CD4-positive, alpha-beta T cell (primary cell): ENCODE measurements at regions not wholly inside any gene's neighbourhood (a gene's known extent, or its start where the extent isn't known, plus 50 kb on each side); places are given as distances from the start of the nearest gene placed in this dataset.

Experiments used
- ATAC-seq: fragments of 200-7000 bp; cut with Tn5 transposase; one replicate; pipeline ENCODE4 v1.10.0; 2022; ENCODE audit warnings: mild to moderate bottlenecking; ENCODE audit not compliant: poor library complexity
- CTCF ChIA-PET: fragments of 350-600 bp; sonication (Branson Sonifier 250); formaldehyde crosslinking; loops from one replicate; lab custom pipeline; 2021; ENCODE audit warnings: antibody characterized with exemption, inconsistent platforms; lab: Charles Lee
- POLR2A ChIA-PET: fragments of 350-600 bp; sonication (Branson Sonifier 250); formaldehyde crosslinking; loops from one replicate; lab custom pipeline; 2021; ENCODE audit warnings: antibody characterized with exemption, inconsistent platforms; lab: Charles Lee
- DNase-seq, 14 experiments: peaks; one replicate each; pipeline ENCODE4 v3.0.0-alpha.2; 2013 to 2020; ENCODE audit warnings: mixed read lengths in 2 of 14
- H3K27ac ChIP-seq, 2 donors: one replicate each; pipeline versions ENCODE4 v1.5.1 to v1.7.0; 2013; ENCODE audit warnings: low read length in 2 of 2, low read depth in 1 of 2, mild to moderate bottlenecking in 1 of 2
- H3K27me3 ChIP-seq, 2 experiments: 1 replicate in 1 of 2; 2 replicates in 1 of 2; pipeline versions ENCODE4 v1.6.1 to v1.7.0; 2013; ENCODE audit warnings: low read length in 2 of 2, control low read depth in 1 of 2, mild to moderate bottlenecking in 1 of 2, moderate library complexity in 1 of 2; ENCODE audit not compliant: insufficient read depth in 2 of 2, control insufficient read depth in 1 of 2
- H3K36me3 ChIP-seq: one replicate; pipeline ENCODE4 v1.6.1; 2013; ENCODE audit warnings: low read length, control low read depth; ENCODE audit not compliant: insufficient read depth
- H3K4me1 ChIP-seq: one replicate; pipeline ENCODE4 v1.6.1; 2013; ENCODE audit warnings: low read length, control low read depth; ENCODE audit not compliant: insufficient read depth
- H3K4me3 ChIP-seq: one replicate; pipeline ENCODE4 v1.5.1; 2013; ENCODE audit warnings: mild to moderate bottlenecking, low read length, moderate library complexity
- H3K9me3 ChIP-seq, 2 experiments: 1 replicate in 1 of 2; 2 replicates in 1 of 2; pipeline versions ENCODE4 v1.6.1 to v1.7.0; 2013; ENCODE audit warnings: low read length in 2 of 2, mild to moderate bottlenecking in 2 of 2, control low read depth in 1 of 2, moderate library complexity in 1 of 2; ENCODE audit not compliant: control insufficient read depth in 1 of 2, insufficient read depth in 1 of 2
- H3K27ac Mint-ChIP-seq: one replicate; pipeline ENCODE4 v1.8.0; 2020; ENCODE audit warnings: mixed read lengths
- H3K27me3 Mint-ChIP-seq: one replicate; pipeline ENCODE4 v1.8.0; 2021; ENCODE audit warnings: mixed read lengths
- H3K36me3 Mint-ChIP-seq: one replicate; pipeline ENCODE4 v1.8.0; 2021; ENCODE audit warnings: low read depth, mixed read lengths
- H3K4me1 Mint-ChIP-seq: one replicate; pipeline ENCODE4 v1.8.0; 2021; ENCODE audit warnings: low read depth, mixed read lengths
- H3K4me3 Mint-ChIP-seq: one replicate; pipeline ENCODE4 v1.8.0; 2020; ENCODE audit warnings: mild to moderate bottlenecking, mixed read lengths
- H3K9me3 Mint-ChIP-seq: one replicate; pipeline ENCODE4 v1.8.0; 2020; ENCODE audit warnings: mixed read lengths
- CTCF ChIP-seq: fragments of 200-600 bp; IDR thresholded peaks from one replicate; pipeline ENCODE4 v1.8.0; 2022; ENCODE audit warnings: antibody characterized with exemption, mild to moderate bottlenecking
- intact Hi-C, 2 experiments: fragments of 100-400 bp; cut with DNase I in 1 of 2; cut with micrococcal nuclease in 1 of 2; formaldehyde crosslinking; loops; one replicate each; pipeline versions ENCODE4 v1.15.1 to v1.9.0; 2023 to 2025; cut with DNase I, micrococcal nuclease

GRCh38 chr16:86799367-86799766, 221.0 kb downstream of the FOXL1 start:
- intact Hi-C loops: no loop called here
- no peak overlapping the region for H3K4me3 ChIP-seq
- H3K4me1 ChIP-seq: no peaks in the 10 kb centered on the region
- Mint-ChIP-seq H3K9me3 (no peaks in the 10 kb centered on the region), H3K4me3 (no peak overlapping the region), H3K27me3 (peaks cover 45% of the 10 kb centered on the region), H3K36me3 (no peaks in the 10 kb centered on the region), H3K4me1 (no peaks in the 10 kb centered on the region), H3K27ac (no peak overlapping the region)
- no peak for TF ChIP-seq CTCF
- CTCF ChIA-PET: no interaction called here
- no peak for DNase-seq
- no peak overlapping the region for H3K27ac ChIP-seq
- ATAC-seq: no peak
- peaks cover 0 to under 1% of the 10 kb centered on the region in 2 experiments for H3K9me3 ChIP-seq
- POLR2A ChIA-PET: no interaction called here
- H3K27me3 ChIP-seq: peaks cover 8 to 14% of the 10 kb centered on the region in 2 experiments
- no peaks in the 10 kb centered on the region for H3K36me3 ChIP-seq

GRCh38 chr16:86800894-86801293, 222.5 kb downstream of the FOXL1 start:
- POLR2A ChIA-PET: no interaction called here
- Histone ChIP-seq H3K27ac (no peak overlapping the region), H3K27me3 (peaks cover 8 to 13% of the 10 kb centered on the region in 2 experiments), H3K9me3 (no peaks in the 10 kb centered on the region), H3K4me1 (no peaks in the 10 kb centered on the region), H3K36me3 (no peaks in the 10 kb centered on the region), H3K4me3 (no peak overlapping the region)
- DNase-seq (no peak), ATAC-seq (no peak)
- no peak overlapping the region for H3K4me3 Mint-ChIP-seq
- intact Hi-C loops: no loop called here
- no peaks in the 10 kb centered on the region for H3K36me3 Mint-ChIP-seq
- H3K27me3 Mint-ChIP-seq: peaks cover 44% of the 10 kb centered on the region
- CTCF ChIA-PET: no interaction called here
- no peak for TF ChIP-seq CTCF
- no peaks in the 10 kb centered on the region for H3K9me3 Mint-ChIP-seq
- no peak overlapping the region for H3K27ac Mint-ChIP-seq
- H3K4me1 Mint-ChIP-seq: no peaks in the 10 kb centered on the region

GRCh38 chr16:86802013-86802412, 223.7 kb downstream of the FOXL1 start:
- Mint-ChIP-seq H3K9me3 (no peaks in the 10 kb centered on the region), H3K4me3 (no peak overlapping the region), H3K27ac (no peak overlapping the region), H3K36me3 (no peaks in the 10 kb centered on the region), H3K4me1 (no peaks in the 10 kb centered on the region), H3K27me3 (peaks cover 45% of the 10 kb centered on the region)
- Histone ChIP-seq H3K36me3 (no peaks in the 10 kb centered on the region), H3K4me3 (no peak overlapping the region), H3K4me1 (no peaks in the 10 kb centered on the region), H3K27me3 (peaks cover 11 to 16% of the 10 kb centered on the region in 2 experiments), H3K9me3 (peaks cover 0 to 10% of the 10 kb centered on the region in 2 experiments), H3K27ac (no peak overlapping the region)
- ATAC-seq (no peak), DNase-seq (no peak)
- intact Hi-C loops: no loop called here
- TF ChIP-seq CTCF: no peak
- ChIA-PET CTCF (no interaction called here), POLR2A (no interaction called here)
